ENCODE measurements at regions not wholly inside any gene's neighbourhood (a gene's known extent, or its start where the extent isn't known, plus 50 kb on each side); places are given as distances from the start of the nearest gene placed in this dataset.
"Not testable (repeated sequence)": the region's sequence is repeated elsewhere in the genome, so short reads cannot be mapped to it uniquely, and the experiment has no call there.

GRCh38 chr4:38334791-38335190 lies 329.2 kb upstream of the KLF3 start:
- DNase-seq (ENCODE audit: low spot score) = no peak

DNA sequence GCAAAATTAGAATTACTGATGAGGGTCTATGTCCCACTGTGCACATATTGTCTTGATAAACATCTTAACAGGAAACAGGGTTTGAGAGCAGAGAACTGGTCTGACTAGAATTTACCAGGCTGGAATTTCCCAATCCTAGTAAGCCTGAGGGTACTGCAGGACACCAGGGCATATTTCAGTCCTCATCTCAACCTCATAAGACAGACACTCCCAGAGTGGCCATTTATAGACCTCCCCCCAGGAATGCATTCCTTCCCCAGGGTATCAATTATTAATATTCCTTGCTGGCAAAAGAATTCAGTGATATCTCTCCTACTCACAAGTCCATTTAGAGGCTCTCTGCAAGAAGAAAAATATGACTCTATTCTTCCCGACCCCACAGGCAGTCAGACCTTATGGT lies 325.1 kb upstream of the KLF3 start:
- not testable (repeated sequence) for DNase-seq (ENCODE audit: low spot score)

GRCh38 chr4:38343608-38344007 lies 320.4 kb upstream of the KLF3 start:
- no peak for DNase-seq (ENCODE audit: low spot score)

- DNase-seq (ENCODE audit: low spot score) = no peak
Observed at GRCh38 chr4:38344929-38345328, 319.1 kb upstream of the KLF3 start.

DNA sequence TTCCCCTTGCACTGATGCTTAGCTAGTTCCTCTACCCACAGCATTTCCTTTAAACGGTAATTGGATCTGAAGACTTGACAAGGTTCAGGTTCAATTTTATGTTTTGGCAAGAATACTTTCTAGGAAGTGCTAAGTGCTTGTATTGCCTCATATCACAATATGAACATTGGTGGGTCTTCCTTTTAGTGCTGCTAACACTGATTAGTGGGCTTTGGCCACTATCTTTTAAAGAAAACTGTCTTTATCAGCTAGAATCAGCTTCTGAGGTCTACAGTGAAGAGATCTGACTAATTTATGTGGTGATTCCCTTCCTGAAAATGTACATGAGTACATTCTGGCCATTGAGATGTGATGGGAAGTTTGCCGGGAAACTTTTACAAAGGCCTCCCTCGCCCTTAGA lies 316.7 kb upstream of the KLF3 start:
- DNase-seq (ENCODE audit: low spot score) = no peak

DNA sequence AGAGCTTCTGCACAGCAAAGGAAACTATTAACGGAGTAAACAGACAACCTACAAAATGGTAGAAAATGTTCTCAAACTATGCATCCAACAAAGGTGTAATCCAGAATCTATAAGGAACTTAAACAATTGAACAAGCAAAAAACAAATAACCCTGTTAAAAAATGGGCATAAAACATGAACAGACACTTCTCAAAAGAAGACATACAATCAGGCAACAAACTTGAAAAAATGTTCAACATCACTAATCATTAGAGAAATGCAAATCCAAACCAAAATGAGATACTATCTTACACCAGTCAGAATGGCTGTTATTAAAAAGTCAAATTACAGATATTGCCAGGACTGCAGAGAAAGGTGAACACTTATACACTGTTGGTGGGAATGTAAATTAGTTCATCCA lies 309.6 kb upstream of the KLF3 start:
- no peak for DNase-seq (ENCODE audit: low spot score)

GRCh38 chr4:38354872-38355271 lies 309.1 kb upstream of the KLF3 start:
- DNase-seq (ENCODE audit: low spot score) = no peak

DNA sequence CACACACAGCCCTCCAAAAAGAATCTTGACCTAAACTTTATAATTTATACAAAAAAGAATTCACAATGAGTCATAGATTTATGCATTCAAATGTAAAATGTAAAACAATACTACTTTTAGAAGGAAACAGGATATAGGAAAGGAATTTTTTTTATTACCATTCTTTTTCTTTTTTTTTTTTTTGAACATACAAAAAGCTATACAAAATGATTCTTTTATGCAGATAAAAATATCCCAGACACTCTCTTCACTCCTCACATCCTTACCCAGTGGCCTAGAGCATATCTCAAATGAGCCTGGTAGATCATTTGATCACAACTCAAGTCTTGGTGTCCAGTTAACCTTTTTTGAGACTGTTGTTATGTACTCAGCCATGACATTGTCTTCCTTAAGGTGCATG lies 307.3 kb upstream of the KLF3 start:
- DNase-seq (ENCODE audit: low spot score) = no peak

DNA sequence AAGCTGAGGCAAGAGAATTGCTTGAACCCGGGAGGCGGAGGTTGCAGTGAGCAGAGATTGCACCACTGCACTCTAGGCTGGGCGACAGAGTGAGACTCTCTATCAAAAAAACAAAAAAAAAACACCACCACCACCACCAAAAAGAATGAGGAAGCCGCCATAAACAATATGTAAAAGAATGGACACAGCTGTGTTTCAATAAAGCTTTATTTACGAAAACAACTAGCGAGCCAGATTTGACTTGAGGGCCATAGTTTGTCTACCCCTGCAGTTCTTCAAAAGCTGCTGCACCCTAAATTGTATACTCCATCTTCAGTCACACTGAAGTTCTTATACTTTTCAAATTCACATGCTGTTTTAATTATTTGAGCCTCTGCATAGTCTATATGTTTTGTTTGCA lies 306.5 kb upstream of the KLF3 start:
- DNase-seq (ENCODE audit: low spot score) = no peak

DNA sequence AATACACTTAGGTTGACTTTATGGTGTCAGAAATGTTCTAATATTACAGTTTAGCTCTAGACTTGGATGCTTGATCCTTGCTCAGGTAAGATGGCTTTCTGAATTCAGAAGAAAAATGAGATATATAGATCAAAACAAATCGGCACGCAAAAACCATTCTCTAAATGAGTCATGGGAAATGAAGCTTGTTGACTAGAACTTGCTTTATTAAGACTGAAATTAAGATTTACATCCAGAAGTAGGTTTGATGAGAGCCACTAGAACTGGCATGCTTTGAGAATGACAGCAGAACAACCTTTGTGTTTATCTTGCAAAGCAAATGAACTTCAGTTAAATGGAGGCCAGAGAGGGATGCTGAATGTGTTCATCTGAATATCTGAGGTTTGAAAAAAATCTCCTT lies 304.9 kb upstream of the KLF3 start:
- no peak for DNase-seq (ENCODE audit: low spot score)

DNA sequence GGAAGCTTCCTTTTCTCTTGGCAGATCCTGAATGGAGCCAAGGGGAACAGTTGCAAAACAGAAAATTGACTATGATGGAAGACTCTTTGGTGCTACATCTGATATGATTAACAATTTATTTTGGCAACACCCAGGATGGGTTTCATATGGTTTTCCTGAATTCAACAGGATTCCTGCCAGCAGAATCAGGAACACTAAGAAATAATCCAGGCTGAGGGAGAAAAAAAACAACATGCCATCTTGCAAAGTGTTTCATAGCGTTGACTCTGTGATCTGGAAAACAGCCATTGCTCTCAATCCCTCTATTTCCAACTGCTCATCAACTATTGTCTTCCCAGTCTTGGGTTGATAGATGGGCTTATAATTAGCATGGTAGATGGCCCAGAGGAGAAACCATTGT lies 303.8 kb upstream of the KLF3 start:
- no peak for DNase-seq (ENCODE audit: low spot score)

- DNase-seq (ENCODE audit: low spot score) = no peak
Observed at GRCh38 chr4:38364383-38364963, 299.5 kb upstream of the KLF3 start.

DNA sequence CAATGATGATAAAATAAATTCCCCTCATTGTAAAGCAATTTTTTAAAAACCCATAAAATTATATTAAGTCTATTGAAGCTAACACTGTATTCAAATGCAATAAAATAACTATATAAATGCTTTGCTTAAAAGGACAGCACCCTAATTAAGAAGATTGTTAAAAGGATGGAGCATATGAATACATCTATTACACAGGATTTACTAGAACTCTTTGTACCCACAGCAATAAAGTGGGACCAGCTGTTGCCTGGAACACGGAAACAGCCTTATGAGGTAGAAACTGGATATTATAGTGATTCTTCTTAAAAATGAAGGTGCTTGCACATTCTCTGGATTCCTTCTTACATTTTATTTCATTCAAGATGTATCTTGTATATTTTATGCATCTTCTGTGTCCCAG lies 298.7 kb upstream of the KLF3 start:
- no peak for DNase-seq (ENCODE audit: low spot score)

- no peak for DNase-seq (ENCODE audit: low spot score)
Observed at GRCh38 chr4:38365748-38366310, 298.2 kb upstream of the KLF3 start.

DNA sequence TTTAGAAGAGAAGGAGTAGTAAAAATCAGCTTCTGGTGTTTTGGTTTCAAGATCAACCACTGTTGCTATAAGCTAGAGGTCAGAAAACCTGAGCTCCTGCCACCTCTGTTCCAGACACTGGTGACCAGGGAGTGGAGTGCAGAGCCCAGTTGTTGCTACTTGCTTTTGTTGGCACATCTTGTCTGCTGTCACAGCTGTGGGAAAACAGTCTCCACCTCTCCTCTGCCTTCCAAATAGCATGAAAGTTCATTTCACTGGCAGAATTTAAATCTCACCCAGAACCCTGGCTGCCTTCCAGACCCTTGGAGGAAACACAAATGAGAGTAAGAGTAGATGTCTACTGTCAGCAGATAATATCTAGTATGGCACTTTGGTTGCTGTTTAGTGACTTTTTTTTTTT lies 297.5 kb upstream of the KLF3 start:
- no peak for DNase-seq (ENCODE audit: low spot score)

DNA sequence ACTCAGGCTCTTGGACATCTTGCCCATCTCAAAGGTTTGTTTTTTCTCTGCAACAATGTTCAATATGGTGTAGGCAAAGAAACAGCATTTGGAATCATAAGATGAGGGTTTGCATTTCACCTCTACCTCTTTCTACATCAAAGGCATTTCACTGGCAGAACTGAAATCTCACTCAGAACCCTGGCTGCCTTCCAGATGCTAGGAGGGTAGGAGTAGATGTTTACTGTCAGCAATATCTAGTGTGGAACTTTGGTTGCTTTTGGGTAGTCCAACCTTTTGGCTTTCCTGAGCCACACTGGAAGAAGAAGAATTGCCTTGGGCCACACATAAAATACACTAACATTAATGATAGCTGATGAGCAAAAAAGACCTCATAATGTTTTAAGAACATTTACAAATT lies 297.0 kb upstream of the KLF3 start:
- no peak for DNase-seq (ENCODE audit: low spot score)

- DNase-seq (ENCODE audit: low spot score) = no peak
Observed at GRCh38 chr4:38367642-38368174, 296.3 kb upstream of the KLF3 start.

DNA sequence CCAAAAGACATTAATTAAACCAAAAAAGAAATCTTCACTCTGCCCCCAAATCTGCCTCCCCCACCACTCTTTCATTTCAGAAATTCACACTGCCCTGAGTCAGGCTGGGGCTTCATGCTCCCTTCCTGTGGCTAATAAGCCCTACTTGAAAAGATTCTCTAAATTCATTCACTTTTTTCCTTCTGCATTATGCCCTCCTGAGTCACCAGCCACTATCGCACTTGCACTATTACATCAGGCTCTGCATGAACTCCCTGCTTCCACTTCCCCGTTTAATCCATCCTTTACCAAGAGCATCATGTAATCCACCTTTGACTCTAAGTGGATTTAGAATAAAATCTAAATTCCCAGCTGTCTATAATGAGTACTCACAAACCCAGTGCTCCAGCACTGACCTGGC lies 295.4 kb upstream of the KLF3 start:
- peak; percentile 7 for DNase-seq (ENCODE audit: low spot score)

DNA sequence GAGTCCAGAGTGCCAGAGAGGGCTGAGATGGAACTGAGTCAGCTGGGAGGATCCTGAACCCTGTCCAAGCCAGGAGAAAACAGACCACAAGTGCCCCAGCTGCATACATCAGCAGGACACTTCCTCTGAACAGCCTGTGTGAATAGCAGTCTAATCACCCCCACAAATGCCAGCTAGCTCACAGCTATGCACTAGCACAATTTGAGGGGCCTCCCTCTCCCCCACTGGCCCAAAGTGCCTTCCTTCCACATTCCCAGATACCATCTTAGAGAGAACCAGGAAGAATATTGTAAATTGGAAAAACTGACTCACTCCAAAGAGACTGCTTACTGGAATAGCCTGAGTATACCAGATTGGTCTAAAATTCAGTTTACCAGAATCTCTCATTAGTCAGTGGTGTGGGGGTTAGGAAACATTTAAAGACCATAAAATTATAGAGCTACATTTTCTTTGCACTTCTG lies 292.6 kb upstream of the KLF3 start:
- DNase-seq (ENCODE audit: low spot score) = peak; percentile 35

DNA sequence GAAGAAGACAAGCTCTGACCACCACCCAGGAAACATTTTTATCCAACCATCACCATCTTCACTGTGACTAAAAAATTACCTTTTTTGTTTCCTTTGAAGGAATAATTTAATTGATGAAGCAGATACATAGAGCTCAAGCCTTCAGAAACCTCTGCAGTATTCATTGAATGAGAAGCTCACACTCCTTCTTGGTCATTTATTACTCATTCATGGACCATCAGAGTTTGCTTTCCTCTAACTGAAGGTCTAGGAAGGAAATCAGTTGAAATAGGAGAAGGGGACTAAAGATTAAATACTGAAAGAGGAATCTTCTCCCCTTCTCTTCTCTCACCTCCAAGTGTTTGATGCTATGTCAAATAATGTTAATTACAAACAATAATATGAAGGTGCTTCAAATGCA lies 290.6 kb upstream of the KLF3 start:
- DNase-seq (ENCODE audit: low spot score) = peak; percentile 14

GRCh38 chr4:38377195-38377594 lies 286.8 kb upstream of the KLF3 start:
- DNase-seq (ENCODE audit: low spot score) = no peak

DNA sequence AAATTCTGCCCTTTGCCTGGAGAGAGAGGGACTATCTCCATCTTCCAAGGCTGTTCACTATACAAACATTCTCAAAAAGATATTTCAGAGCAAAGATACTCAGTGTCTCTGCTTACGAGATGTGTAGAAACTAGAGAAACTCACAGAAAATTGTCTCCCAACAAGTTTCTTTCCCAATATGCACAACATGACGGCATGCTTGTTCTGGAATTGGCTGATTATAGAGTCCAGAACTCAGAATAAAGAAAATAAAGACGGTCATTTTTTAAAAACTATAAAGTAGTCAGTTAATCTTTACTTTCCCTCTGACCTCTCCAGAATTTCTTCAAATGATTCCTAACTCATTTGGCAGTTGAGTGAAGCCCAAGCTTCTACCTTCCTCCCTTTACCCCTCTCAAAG lies 285.5 kb upstream of the KLF3 start:
- DNase-seq (ENCODE audit: low spot score) = no peak

DNA sequence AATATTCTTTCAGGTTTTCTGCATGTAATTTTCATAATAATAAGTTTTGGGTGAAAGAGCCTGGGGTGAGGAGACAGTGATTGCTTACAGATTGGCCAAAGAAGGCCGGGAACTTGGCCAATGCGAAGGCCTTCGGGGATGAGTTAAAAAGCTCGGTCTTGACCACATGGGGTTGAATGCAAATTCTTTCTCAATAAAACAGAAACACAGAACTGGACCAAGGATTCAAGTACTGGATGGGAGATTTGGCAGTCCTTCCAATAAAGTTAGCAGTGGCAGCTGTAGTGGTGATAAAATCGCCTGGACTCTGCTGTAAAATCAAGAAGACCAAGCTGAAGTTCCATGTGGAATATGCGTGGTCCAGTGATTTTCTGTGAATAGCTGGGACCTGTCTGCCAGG lies 282.2 kb upstream of the KLF3 start:
- no peak for DNase-seq (ENCODE audit: low spot score)

- no peak for DNase-seq (ENCODE audit: low spot score)
Observed at GRCh38 chr4:38382520-38382919, 281.5 kb upstream of the KLF3 start.

All from kidney capillary endothelial cell (primary cell).